ENCODE measurements at regions not wholly inside any gene's neighbourhood (a gene's known extent, or its start where the extent isn't known, plus 50 kb on each side); places are given as distances from the start of the nearest gene placed in this dataset.
A peak's percentile ranks its signal among the peaks of the same experiment; 100 is the strongest.

DNA sequence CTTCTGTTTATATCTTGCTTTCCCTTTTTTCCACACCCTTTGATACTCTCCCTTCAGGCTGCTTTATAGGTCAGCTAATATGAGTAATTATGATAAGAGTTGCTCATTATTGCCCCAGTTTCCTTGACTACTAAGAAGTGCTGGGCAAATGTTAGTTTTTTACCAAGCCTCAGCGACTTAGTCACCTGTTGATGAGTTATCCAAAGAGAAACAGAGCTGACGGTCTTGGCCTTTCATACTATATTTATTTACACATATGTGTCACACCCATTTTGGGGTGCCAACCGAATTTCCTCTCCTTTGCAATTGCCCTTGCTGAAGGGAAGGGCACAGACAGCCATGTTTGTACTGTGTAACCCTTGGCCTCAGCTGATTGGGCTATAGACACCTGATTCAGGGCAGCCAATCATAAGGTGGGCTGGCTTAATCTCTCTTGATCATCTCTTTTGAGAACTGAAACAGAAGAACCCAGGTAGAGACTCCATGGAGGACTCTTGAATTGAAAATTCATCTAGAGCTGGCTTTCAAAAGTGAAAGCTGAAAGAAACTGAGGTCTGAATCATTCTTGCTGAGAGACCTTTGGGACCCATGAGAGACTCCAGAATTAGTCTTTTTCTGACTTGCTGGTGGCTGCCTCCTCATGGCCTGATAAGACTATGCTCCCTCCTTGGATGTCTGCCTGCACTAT, 111.7 kb upstream of the RPS6KA3 start:
- peak; percentile 52 for DNase-seq
- Mint-ChIP-seq H3K27ac (ENCODE audit: unreplicated experiment) (peak overlapping the region; percentile 67), H3K4me3 (ENCODE audit: low read depth, unreplicated experiment) (peak overlapping the region; percentile 20), H3K36me3 (ENCODE audit: insufficient read depth, unreplicated experiment) (peaks cover 9% of the 10 kb centered on the region), H3K4me1 (ENCODE audit: low read depth, unreplicated experiment) (peaks cover 59% of the 10 kb centered on the region), H3K9me3 (ENCODE audit: low read depth, unreplicated experiment) (no peaks in the 10 kb centered on the region), H3K27me3 (ENCODE audit: unreplicated experiment) (no peaks in the 10 kb centered on the region)
- CTCF ChIA-PET: interaction anchor here (1.3 kb wide), 1 partner anchor 16 kb away, joined by 7 read pairs; no protein-coding TSS in a partner anchor
- no TSS peak for BruUV-seq (replicated peaks)
- intact Hi-C loops (cut with micrococcal nuclease; ENCODE audit: unreplicated experiment): no loop called here
- TF ChIP-seq, protein P1, sequence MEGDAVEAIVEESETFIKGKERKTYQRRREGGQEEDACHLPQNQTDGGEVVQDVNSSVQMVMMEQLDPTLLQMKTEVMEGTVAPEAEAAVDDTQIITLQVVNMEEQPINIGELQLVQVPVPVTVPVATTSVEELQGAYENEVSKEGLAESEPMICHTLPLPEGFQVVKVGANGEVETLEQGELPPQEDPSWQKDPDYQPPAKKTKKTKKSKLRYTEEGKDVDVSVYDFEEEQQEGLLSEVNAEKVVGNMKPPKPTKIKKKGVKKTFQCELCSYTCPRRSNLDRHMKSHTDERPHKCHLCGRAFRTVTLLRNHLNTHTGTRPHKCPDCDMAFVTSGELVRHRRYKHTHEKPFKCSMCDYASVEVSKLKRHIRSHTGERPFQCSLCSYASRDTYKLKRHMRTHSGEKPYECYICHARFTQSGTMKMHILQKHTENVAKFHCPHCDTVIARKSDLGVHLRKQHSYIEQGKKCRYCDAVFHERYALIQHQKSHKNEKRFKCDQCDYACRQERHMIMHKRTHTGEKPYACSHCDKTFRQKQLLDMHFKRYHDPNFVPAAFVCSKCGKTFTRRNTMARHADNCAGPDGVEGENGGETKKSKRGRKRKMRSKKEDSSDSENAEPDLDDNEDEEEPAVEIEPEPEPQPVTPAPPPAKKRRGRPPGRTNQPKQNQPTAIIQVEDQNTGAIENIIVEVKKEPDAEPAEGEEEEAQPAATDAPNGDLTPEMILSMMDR (IDR thresholded peaks at IDR 0.05; ENCODE audit: unreplicated experiment): no peak

DNA sequence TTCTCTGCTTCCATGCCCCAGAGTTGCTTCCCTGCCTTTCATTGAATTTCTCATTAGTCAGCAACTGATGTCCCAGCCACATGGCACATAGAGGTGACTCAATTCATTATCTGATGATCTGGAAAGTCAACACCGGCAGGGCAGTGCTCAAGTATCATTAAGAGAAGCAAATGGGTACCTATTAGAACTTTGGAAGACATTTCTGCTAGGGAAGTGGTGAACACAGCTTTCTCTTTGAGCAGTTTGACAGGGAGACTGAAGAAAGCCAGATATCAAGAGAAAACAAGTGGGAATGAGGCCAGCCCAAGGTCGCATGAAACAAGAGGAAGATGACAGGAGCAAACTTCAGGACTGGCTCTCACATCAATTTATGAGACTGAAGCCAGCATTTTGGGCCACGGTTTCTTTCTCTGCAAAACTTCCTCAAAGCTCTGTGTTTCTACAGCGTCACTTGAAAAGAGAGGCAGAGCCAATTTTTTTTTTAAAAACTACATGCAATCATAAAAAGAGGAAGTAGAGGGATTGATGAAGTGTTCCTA, 108.3 kb upstream of the RPS6KA3 start:
- Mint-ChIP-seq H3K4me3 (ENCODE audit: low read depth, unreplicated experiment) (no peak overlapping the region), H3K36me3 (ENCODE audit: insufficient read depth, unreplicated experiment) (peaks cover 9% of the 10 kb centered on the region), H3K4me1 (ENCODE audit: low read depth, unreplicated experiment) (peaks cover 50% of the 10 kb centered on the region), H3K27me3 (ENCODE audit: unreplicated experiment) (no peaks in the 10 kb centered on the region), H3K27ac (ENCODE audit: unreplicated experiment) (no peak overlapping the region), H3K9me3 (ENCODE audit: low read depth, unreplicated experiment) (no peaks in the 10 kb centered on the region)
- intact Hi-C loops (cut with micrococcal nuclease; ENCODE audit: unreplicated experiment): no loop called here
- BruUV-seq (replicated peaks): no TSS peak
- TF ChIP-seq, protein P1 (IDR thresholded peaks at IDR 0.05; ENCODE audit: unreplicated experiment): no peak
- DNase-seq: no peak
- CTCF ChIA-PET: no interaction called here

- Mint-ChIP-seq H3K36me3 (ENCODE audit: insufficient read depth, unreplicated experiment) (peaks cover 9% of the 10 kb centered on the region), H3K27me3 (ENCODE audit: unreplicated experiment) (no peaks in the 10 kb centered on the region), H3K9me3 (ENCODE audit: low read depth, unreplicated experiment) (no peaks in the 10 kb centered on the region), H3K4me1 (ENCODE audit: low read depth, unreplicated experiment) (peaks cover 45% of the 10 kb centered on the region), H3K27ac (ENCODE audit: unreplicated experiment) (no peak overlapping the region), H3K4me3 (ENCODE audit: low read depth, unreplicated experiment) (no peak overlapping the region)
- intact Hi-C loops (cut with micrococcal nuclease; ENCODE audit: unreplicated experiment): no loop called here
- BruUV-seq (replicated peaks): no TSS peak
- CTCF ChIA-PET: interaction anchor here (0.7 kb wide), 1 partner anchor 320 kb away, joined by 3 read pairs; no protein-coding TSS in a partner anchor
- no peak for DNase-seq
- TF ChIP-seq, protein P1 (IDR thresholded peaks at IDR 0.05; ENCODE audit: unreplicated experiment): no peak
Observed at GRCh38 chrX:20374450-20374849, 107.7 kb upstream of the RPS6KA3 start.

DNA sequence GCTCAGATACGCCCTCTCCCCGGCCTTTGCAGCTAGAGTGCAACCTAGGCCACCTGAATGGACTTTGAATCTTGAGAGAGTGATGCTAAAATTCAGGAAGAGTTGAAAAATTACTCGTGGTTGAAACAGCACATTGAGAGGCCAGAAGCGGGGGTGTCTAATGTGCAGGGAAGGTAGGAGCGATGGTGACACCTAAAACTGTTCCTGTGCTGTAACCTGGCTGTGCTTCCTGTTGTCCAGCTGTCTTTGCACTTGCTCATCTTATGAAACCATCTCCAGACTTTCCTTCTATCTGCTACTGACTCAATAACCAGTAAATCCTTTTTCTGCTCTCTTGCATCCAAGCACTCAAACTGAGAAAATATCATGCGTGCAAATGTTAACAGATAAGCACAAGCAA, 106.4 kb upstream of the RPS6KA3 start:
- CTCF ChIA-PET: no interaction called here
- TF ChIP-seq, protein P1 (IDR thresholded peaks at IDR 0.05; ENCODE audit: unreplicated experiment): no peak
- intact Hi-C loops (cut with micrococcal nuclease; ENCODE audit: unreplicated experiment): no loop called here
- no peak for DNase-seq
- Mint-ChIP-seq H3K27me3 (ENCODE audit: unreplicated experiment) (no peaks in the 10 kb centered on the region), H3K27ac (ENCODE audit: unreplicated experiment) (no peak overlapping the region), H3K4me3 (ENCODE audit: low read depth, unreplicated experiment) (no peak overlapping the region), H3K36me3 (ENCODE audit: insufficient read depth, unreplicated experiment) (peaks cover 3% of the 10 kb centered on the region), H3K9me3 (ENCODE audit: low read depth, unreplicated experiment) (no peaks in the 10 kb centered on the region), H3K4me1 (ENCODE audit: low read depth, unreplicated experiment) (peaks cover 35% of the 10 kb centered on the region)
- BruUV-seq (replicated peaks): no TSS peak
